NCI-H69 (cell line): ENCODE measurements at regions not wholly inside any gene's neighbourhood (a gene's known extent, or its start where the extent isn't known, plus 50 kb on each side); places are given as distances from the start of the nearest gene placed in this dataset.

ENCODE experiments used
- DNase-seq: peaks from one replicate; lab custom pipeline; 2025; lab: John Stamatoyannopoulos, UW

- DNase-seq: no peak
Observed at GRCh38 chr7:15751191-15751701, 64.8 kb upstream of the MEOX2 start.

GRCh38 chr7:15750727-15751126 lies 64.2 kb upstream of the MEOX2 start:
- no peak for DNase-seq

DNA sequence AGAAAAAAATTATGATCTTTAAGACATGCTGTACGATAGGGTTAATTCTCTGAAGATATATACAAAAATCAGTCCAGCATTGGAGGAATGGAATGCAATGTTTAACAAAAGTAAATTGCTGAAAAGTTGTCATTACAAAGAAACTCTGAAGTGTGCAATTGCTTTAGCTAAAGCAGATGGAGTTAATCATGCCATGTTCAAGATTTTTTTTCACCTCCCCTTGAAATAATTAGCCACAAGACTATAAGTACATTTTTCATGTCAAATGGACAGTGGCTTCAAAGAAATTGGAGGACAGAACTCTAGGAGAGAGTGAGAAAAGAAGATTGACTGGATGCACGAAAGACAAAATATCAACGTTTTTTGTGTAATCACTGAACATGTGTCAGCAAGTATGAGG lies 63.1 kb upstream of the MEOX2 start:
- no peak for DNase-seq

GRCh38 chr7:15747712-15748111 lies 61.2 kb upstream of the MEOX2 start:
- no peak for DNase-seq

GRCh38 chr7:15747301-15747700 lies 60.8 kb upstream of the MEOX2 start:
- DNase-seq: no peak

DNA sequence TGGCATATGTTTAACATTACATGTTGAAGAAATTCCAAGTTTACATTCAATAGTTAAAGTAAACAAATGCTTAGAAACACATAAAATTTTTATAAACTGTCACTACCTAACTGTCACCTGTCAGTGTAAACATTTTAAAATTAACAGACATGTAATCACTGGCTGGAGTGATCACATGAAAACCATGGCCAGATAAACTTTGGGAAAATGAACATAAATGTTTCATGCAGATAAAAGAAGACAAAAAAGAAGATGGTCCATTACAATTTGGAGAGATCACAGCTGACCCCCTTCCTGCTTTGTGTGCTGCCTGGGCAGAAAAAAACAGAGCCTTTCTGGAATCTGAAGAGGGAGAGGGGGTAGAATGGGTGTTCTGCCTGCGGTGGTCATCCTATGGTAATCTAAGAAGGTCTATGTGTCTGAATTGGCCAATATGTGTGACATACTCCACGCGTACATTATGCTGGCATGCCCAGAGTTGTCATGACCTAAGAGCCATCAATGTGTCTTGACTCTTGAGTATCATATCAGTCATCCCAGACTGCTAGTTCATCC lies 57.5 kb upstream of the MEOX2 start:
- DNase-seq: no peak

DNA sequence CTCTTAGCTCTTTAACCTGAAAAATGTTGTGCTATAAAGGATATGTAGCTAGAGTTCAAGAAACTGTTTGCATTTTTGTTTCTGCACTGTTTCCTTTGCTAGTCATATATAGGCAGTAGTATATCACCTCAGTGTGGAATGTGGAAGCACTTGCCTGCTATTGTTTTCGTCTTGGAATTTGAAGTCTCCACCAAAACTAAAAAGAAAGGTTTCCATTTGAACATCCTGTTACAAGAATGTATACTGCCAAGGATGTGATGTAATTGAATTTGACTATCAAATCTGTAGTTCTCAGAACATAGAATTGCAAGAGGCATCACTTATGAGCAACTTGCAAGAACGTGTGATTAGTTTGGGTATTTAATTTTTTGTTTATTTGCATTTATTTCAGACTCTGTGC lies 51.1 kb upstream of the MEOX2 start:
- no peak for DNase-seq
